ENCODE measurements at regions not wholly inside any gene's neighbourhood (a gene's known extent, or its start where the extent isn't known, plus 50 kb on each side); places are given as distances from the start of the nearest gene placed in this dataset.

- H3K4me1 ChIP-seq (ENCODE audit: insufficient read depth, low read length, severe bottlenecking), result no peaks in the 10 kb centered on the region
- no peaks in the 10 kb centered on the region for H3K9me3 ChIP-seq (ENCODE audit: low read length)
Measured at GRCh38 chr13:105259426-105259825, 1276.0 kb downstream of the EFNB2 start.

GRCh38 chr13:105255472-105255871, 1280.0 kb downstream of the EFNB2 start:
- Histone ChIP-seq H3F3A (ENCODE audit: insufficient read depth, low read length) (no peaks in the 10 kb centered on the region), H4K20me1 (ENCODE audit: insufficient read depth, low read length) (no peaks in the 10 kb centered on the region), H3K4me1 (ENCODE audit: insufficient read depth, low read length, severe bottlenecking) (no peaks in the 10 kb centered on the region), H3K4me2 (ENCODE audit: low read length) (no peak overlapping the region), H2AFZ (ENCODE audit: low read length) (no peak overlapping the region), H3K27ac (ENCODE audit: low read depth, low read length, poor library complexity, severe bottlenecking) (no peak overlapping the region), H3K9ac (ENCODE audit: low read length) (no peak overlapping the region), H3K79me2 (ENCODE audit: insufficient read depth, low read length) (no peaks in the 10 kb centered on the region), H3K4me3 (ENCODE audit: low read depth, low read length, poor library complexity, severe bottlenecking) (no peak overlapping the region), H3K36me3 (ENCODE audit: insufficient read depth, low read length) (no peaks in the 10 kb centered on the region), H3K9me2 (ENCODE audit: low read depth, low read length) (no peaks in the 10 kb centered on the region), H3K27me3 (ENCODE audit: insufficient read depth, low read length) (no peaks in the 10 kb centered on the region), H3K9me3 (ENCODE audit: low read length) (no peaks in the 10 kb centered on the region)
- TF ChIP-seq EZH2 (IDR thresholded peaks at IDR 0.05; ENCODE audit: borderline replicate concordance, low read length) (no peak), CTCF (IDR thresholded peaks at IDR 0.05; ENCODE audit: low read length) (no peak)

More at GRCh38 chr13:105259426-105259825, 1276.0 kb downstream of the EFNB2 start:
- no peaks in the 10 kb centered on the region for H3K79me2 ChIP-seq (ENCODE audit: insufficient read depth, low read length)
- H3K9me2 ChIP-seq (ENCODE audit: low read depth, low read length), result no peaks in the 10 kb centered on the region
- H3F3A ChIP-seq (ENCODE audit: insufficient read depth, low read length), result no peaks in the 10 kb centered on the region
- no peaks in the 10 kb centered on the region for H3K36me3 ChIP-seq (ENCODE audit: insufficient read depth, low read length)
- H3K9ac ChIP-seq (ENCODE audit: low read length), result no peak overlapping the region
- no peak overlapping the region for H2AFZ ChIP-seq (ENCODE audit: low read length)
- no peaks in the 10 kb centered on the region; the same call in 1 of the 2 replicates for H4K20me1 ChIP-seq (ENCODE audit: insufficient read depth, low read length)
- H3K27ac ChIP-seq (ENCODE audit: low read depth, low read length, poor library complexity, severe bottlenecking), result no peak overlapping the region
- no peak overlapping the region for H3K4me2 ChIP-seq (ENCODE audit: low read length)
- no peak overlapping the region for H3K4me3 ChIP-seq (ENCODE audit: low read depth, low read length, poor library complexity, severe bottlenecking)
- no peak for TF ChIP-seq EZH2 (IDR thresholded peaks at IDR 0.05; ENCODE audit: borderline replicate concordance, low read length)
- no peak for TF ChIP-seq CTCF (IDR thresholded peaks at IDR 0.05; ENCODE audit: low read length)
- no peaks in the 10 kb centered on the region for H3K27me3 ChIP-seq (ENCODE audit: insufficient read depth, low read length)

GRCh38 chr13:105251293-105251692, 1284.2 kb downstream of the EFNB2 start:
- no peaks in the 10 kb centered on the region for H4K20me1 ChIP-seq (ENCODE audit: insufficient read depth, low read length)
- no peaks in the 10 kb centered on the region for H3K9me2 ChIP-seq (ENCODE audit: low read depth, low read length)
- TF ChIP-seq CTCF (IDR thresholded peaks at IDR 0.05; ENCODE audit: low read length), result no peak
- TF ChIP-seq EZH2 (IDR thresholded peaks at IDR 0.05; ENCODE audit: borderline replicate concordance, low read length), result no peak
- no peak overlapping the region for H3K27ac ChIP-seq (ENCODE audit: low read depth, low read length, poor library complexity, severe bottlenecking)
- H3F3A ChIP-seq (ENCODE audit: insufficient read depth, low read length), result no peaks in the 10 kb centered on the region
- H2AFZ ChIP-seq (ENCODE audit: low read length), result no peak overlapping the region
- no peaks in the 10 kb centered on the region for H3K4me1 ChIP-seq (ENCODE audit: insufficient read depth, low read length, severe bottlenecking)
- H3K36me3 ChIP-seq (ENCODE audit: insufficient read depth, low read length), result no peaks in the 10 kb centered on the region
- no peaks in the 10 kb centered on the region for H3K9me3 ChIP-seq (ENCODE audit: low read length)
- H3K79me2 ChIP-seq (ENCODE audit: insufficient read depth, low read length), result no peaks in the 10 kb centered on the region
- H3K27me3 ChIP-seq (ENCODE audit: insufficient read depth, low read length), result no peaks in the 10 kb centered on the region
- H3K4me2 ChIP-seq (ENCODE audit: low read length), result no peak overlapping the region
- no peak overlapping the region for H3K4me3 ChIP-seq (ENCODE audit: low read depth, low read length, poor library complexity, severe bottlenecking)
- H3K9ac ChIP-seq (ENCODE audit: low read length), result no peak overlapping the region
